ENCODE measurements at regions not wholly inside any gene's neighbourhood (a gene's known extent, or its start where the extent isn't known, plus 50 kb on each side); places are given as distances from the start of the nearest gene placed in this dataset.

DNA sequence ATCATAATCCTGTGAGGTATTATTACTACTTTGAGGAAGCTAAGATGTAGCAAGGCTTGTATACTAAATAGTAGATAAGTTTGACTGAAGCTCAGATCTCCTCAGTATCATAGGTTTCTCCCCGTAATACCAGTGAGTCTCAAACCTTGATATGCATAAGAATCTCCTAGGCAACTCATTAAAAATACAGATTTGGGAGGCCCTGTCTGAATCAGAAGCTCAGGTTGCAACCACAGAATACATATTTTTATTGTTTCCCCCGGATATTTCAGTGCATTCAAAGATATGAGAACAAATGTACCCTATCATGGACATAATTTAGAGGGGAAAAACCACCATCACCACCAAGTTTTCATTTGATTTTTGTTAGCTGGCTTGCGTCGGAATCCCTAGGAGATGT, 242.1 kb upstream of the C2CD4B start:
- DNase-seq (ENCODE audit: low read depth, low spot score): no peak
- TF ChIP-seq, protein P1, sequence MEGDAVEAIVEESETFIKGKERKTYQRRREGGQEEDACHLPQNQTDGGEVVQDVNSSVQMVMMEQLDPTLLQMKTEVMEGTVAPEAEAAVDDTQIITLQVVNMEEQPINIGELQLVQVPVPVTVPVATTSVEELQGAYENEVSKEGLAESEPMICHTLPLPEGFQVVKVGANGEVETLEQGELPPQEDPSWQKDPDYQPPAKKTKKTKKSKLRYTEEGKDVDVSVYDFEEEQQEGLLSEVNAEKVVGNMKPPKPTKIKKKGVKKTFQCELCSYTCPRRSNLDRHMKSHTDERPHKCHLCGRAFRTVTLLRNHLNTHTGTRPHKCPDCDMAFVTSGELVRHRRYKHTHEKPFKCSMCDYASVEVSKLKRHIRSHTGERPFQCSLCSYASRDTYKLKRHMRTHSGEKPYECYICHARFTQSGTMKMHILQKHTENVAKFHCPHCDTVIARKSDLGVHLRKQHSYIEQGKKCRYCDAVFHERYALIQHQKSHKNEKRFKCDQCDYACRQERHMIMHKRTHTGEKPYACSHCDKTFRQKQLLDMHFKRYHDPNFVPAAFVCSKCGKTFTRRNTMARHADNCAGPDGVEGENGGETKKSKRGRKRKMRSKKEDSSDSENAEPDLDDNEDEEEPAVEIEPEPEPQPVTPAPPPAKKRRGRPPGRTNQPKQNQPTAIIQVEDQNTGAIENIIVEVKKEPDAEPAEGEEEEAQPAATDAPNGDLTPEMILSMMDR (IDR thresholded peaks at IDR 0.05; ENCODE audit: low read depth, low read length): no peak
- H3K4me3 ChIP-seq (ENCODE audit: low read depth, low read length): no peak overlapping the region
- in situ Hi-C loops (cut with HindIII; ENCODE audit: low sequenced_read_pairs): no loop called here

DNA sequence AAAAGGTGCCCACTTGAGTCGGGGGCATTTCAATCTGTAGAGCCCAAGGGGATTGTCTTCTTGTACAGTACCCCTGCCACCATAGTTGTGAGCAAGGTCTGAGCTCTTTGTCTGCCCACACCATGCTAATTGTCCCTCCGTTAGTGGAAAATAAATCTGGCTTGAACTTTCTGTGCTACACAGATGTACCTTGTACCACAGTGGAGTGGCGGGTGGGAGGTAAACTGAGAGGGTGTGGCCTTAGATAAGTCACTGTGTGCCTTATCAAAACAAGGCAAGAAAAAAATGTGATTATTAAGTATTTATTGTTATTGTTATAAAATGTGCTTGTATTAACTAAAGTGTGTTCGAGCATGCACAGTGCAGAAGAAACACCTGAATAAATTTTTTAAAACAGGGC, 242.9 kb upstream of the C2CD4B start:
- no peak for DNase-seq (ENCODE audit: low read depth, low spot score)
- H3K4me3 ChIP-seq (ENCODE audit: low read depth, low read length): no peak overlapping the region
- TF ChIP-seq, protein P1 (IDR thresholded peaks at IDR 0.05; ENCODE audit: low read depth, low read length): no peak
- in situ Hi-C loops (cut with HindIII; ENCODE audit: low sequenced_read_pairs): no loop called here

DNA sequence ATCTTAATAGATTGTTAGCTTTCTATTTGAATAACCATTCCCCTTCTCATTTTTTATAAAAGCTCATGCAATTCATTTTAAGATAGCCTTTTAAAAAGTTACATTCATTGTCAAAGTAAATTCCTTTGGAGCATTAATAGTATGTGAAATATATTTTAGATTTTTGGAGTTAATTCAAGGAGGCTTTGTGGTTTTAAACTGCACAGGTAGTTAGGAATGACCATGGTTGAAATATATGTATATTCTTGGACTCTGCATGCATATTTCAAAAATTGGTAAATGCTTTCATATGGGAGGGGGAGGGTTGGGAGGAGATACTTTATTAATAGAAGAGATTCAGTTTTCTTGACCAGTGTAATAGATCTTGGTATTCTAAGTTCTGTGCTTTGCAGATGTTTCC, 244.4 kb upstream of the C2CD4B start:
- H3K4me3 ChIP-seq (ENCODE audit: low read depth, low read length): no peak overlapping the region
- in situ Hi-C loops (cut with HindIII; ENCODE audit: low sequenced_read_pairs): no loop called here
- DNase-seq (ENCODE audit: low read depth, low spot score): no peak
- TF ChIP-seq, protein P1 (IDR thresholded peaks at IDR 0.05; ENCODE audit: low read depth, low read length): no peak

DNA sequence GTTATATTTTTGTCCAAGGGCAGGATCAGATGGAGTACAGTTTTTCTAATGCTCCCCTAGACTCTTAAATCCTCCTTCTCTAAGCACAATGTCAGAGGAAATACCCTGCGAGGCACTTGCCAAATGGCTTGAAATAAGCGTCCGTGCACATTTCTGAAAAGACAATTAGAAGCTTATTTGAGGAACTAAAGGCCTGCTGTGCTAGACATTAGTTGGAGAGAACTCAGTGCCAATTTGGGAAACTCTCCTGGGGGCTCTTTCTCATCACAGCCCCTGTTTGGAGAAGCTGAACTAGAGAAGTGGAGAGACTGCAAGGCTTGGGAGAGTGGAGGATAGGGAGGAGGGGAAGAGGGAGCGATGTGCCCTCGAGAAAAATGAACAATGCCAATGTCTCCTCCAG, 247.6 kb upstream of the C2CD4B start:
- TF ChIP-seq, protein P1 (IDR thresholded peaks at IDR 0.05; ENCODE audit: low read depth, low read length): no peak
- in situ Hi-C loops (cut with HindIII; ENCODE audit: low sequenced_read_pairs): no loop called here
- DNase-seq (ENCODE audit: low read depth, low spot score): no peak
- no peak overlapping the region for H3K4me3 ChIP-seq (ENCODE audit: low read depth, low read length)

DNA sequence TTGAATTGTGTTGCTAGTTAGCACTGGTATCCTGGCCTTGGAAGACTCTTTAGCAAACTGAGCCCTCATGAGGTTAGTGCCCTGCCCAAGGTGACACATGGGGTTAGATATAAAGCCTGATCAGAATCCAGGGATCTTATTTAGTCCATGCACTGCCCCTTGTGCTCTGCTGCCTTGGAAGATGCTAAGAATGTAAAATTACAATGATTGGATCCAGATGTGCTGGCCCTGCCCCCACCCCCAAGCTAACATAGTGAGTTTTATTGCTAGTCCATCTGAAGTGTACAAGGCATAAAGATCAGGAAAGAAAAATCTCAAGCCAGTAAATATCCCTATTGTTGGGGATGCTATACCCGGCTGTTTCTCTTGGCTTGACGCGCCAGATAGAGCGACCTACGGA, 248.1 kb upstream of the C2CD4B start:
- DNase-seq (ENCODE audit: low read depth, low spot score): peak; percentile 15
- H3K4me3 ChIP-seq (ENCODE audit: low read depth, low read length): no peak overlapping the region
- TF ChIP-seq, protein P1 (IDR thresholded peaks at IDR 0.05; ENCODE audit: low read depth, low read length): no peak
- in situ Hi-C loops (cut with HindIII; ENCODE audit: low sequenced_read_pairs): no loop called here

DNA sequence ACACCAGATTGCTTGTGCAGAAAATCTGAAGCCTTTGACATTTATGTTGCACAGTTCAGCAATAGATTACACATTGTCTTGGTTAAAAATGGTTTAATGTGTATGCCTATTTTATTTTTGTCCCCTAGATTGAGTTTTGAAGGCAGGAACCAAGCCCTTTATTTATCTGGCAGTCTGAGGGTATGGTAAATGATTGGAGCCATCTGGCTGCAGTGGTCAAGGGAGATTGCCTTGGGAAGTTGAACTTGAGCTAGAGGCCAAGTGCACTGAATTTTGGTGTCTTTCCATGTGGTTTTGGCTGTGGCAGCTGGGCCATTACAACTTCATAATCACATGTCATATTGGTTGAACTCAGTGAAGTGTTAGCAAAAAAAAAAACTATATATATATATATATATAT, 248.7 kb upstream of the C2CD4B start:
- no peak for DNase-seq (ENCODE audit: low read depth, low spot score)
- TF ChIP-seq, protein P1 (IDR thresholded peaks at IDR 0.05; ENCODE audit: low read depth, low read length): no peak
- H3K4me3 ChIP-seq (ENCODE audit: low read depth, low read length): no peak overlapping the region
- in situ Hi-C loops (cut with HindIII; ENCODE audit: low sequenced_read_pairs): no loop called here

DNA sequence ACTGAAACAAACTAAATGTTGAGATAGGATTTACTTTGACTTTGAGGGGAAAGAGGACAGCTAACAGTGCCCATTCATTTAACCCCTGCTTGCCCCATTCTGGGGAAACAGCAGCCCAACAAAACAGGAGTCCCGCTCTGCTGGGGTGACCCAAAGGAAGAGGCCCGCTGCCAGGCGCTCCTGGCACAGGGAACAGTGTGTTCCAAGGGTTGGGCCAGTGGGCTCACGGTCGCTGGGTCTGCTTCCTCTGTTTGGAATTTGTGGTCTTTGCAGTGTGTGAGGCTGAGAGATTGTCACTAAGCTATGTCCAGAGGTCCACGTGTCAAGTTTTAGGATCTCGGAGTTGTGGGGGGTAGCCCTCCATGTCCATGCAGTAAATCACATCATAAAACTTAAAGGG, 250.4 kb upstream of the C2CD4B start:
- TF ChIP-seq, protein P1 (IDR thresholded peaks at IDR 0.05; ENCODE audit: low read depth, low read length): no peak
- no peak for DNase-seq (ENCODE audit: low read depth, low spot score)
- in situ Hi-C loops (cut with HindIII; ENCODE audit: low sequenced_read_pairs): no loop called here
- no peak overlapping the region for H3K4me3 ChIP-seq (ENCODE audit: low read depth, low read length)

Data from astrocyte of the spinal cord (primary cell).